ENCODE measurements at regions not wholly inside any gene's neighbourhood (a gene's known extent, or its start where the extent isn't known, plus 50 kb on each side); places are given as distances from the start of the nearest gene placed in this dataset.

- Histone ChIP-seq H3K27me3 (ENCODE audit: insufficient read depth, low read length) (no peaks in the 10 kb centered on the region), H2AFZ (ENCODE audit: low read length) (peak overlapping the region; percentile 69)
Observed at GRCh38 chr6:140980265-140980887, 1152.3 kb upstream of the GJE1 start.

GRCh38 chr6:140979642-140980091, 1153.1 kb upstream of the GJE1 start:
- no peaks in the 10 kb centered on the region for H3K79me2 ChIP-seq (ENCODE audit: insufficient read depth, low read length)
- peak overlapping the region; percentile 51 for H3K4me3 ChIP-seq (ENCODE audit: insufficient read depth, low read length)
- peak overlapping the region; percentile 69 for H2AFZ ChIP-seq (ENCODE audit: low read length)

More at GRCh38 chr6:140980265-140980887, 1152.3 kb upstream of the GJE1 start:
- Histone ChIP-seq H3K79me2 (ENCODE audit: insufficient read depth, low read length) (no peaks in the 10 kb centered on the region), H4K20me1 (ENCODE audit: insufficient read depth, low read length) (no peaks in the 10 kb centered on the region), H3K36me3 (ENCODE audit: insufficient read depth, low read length) (no peaks in the 10 kb centered on the region), H3K27ac (ENCODE audit: low read depth, low read length) (peak overlapping the region; percentile 85), H3K9me3 (ENCODE audit: low read depth, low read length) (no peaks in the 10 kb centered on the region), H3K4me3 (ENCODE audit: insufficient read depth, low read length) (peak overlapping the region; percentile 51), H3K4me2 (ENCODE audit: insufficient read depth, low read length) (peak overlapping the region; percentile 77), H3K4me1 (ENCODE audit: insufficient read depth, low read length) (peaks cover 18% of the 10 kb centered on the region)
- DNase-seq (ENCODE audit: insufficient read length, low spot score, missing footprints): no peak
- peak; percentile 10 for TF ChIP-seq CTCF (IDR thresholded peaks at IDR 0.05; ENCODE audit: extremely low read depth, low read depth, low read length)

GRCh38 chr6:140977403-140977802, 1155.3 kb upstream of the GJE1 start:
- Histone ChIP-seq H3K36me3 (ENCODE audit: insufficient read depth, low read length) (no peaks in the 10 kb centered on the region), H3K4me3 (ENCODE audit: insufficient read depth, low read length) (no peak overlapping the region), H3K9me3 (ENCODE audit: low read depth, low read length) (no peaks in the 10 kb centered on the region), H3K27me3 (ENCODE audit: insufficient read depth, low read length) (no peaks in the 10 kb centered on the region), H3K4me1 (ENCODE audit: insufficient read depth, low read length) (peaks cover 18% of the 10 kb centered on the region), H2AFZ (ENCODE audit: low read length) (no peak overlapping the region), H4K20me1 (ENCODE audit: insufficient read depth, low read length) (no peaks in the 10 kb centered on the region), H3K4me2 (ENCODE audit: insufficient read depth, low read length) (no peak overlapping the region), H3K27ac (ENCODE audit: low read depth, low read length) (no peak overlapping the region), H3K79me2 (ENCODE audit: insufficient read depth, low read length) (no peaks in the 10 kb centered on the region)
- DNase-seq (ENCODE audit: insufficient read length, low spot score, missing footprints): no peak
- TF ChIP-seq CTCF (IDR thresholded peaks at IDR 0.05; ENCODE audit: extremely low read depth, low read depth, low read length): no peak

More at GRCh38 chr6:140979642-140980091, 1153.1 kb upstream of the GJE1 start:
- Histone ChIP-seq H3K4me2 (ENCODE audit: insufficient read depth, low read length) (peak overlapping the region; percentile 77), H3K4me1 (ENCODE audit: insufficient read depth, low read length) (peaks cover 18% of the 10 kb centered on the region), H3K9me3 (ENCODE audit: low read depth, low read length) (no peaks in the 10 kb centered on the region), H3K27ac (ENCODE audit: low read depth, low read length) (peak overlapping the region; percentile 85), H3K27me3 (ENCODE audit: insufficient read depth, low read length) (no peaks in the 10 kb centered on the region), H3K36me3 (ENCODE audit: insufficient read depth, low read length) (no peaks in the 10 kb centered on the region), H4K20me1 (ENCODE audit: insufficient read depth, low read length) (no peaks in the 10 kb centered on the region)
- TF ChIP-seq CTCF (IDR thresholded peaks at IDR 0.05; ENCODE audit: extremely low read depth, low read depth, low read length): no peak
- peak; percentile 44 for DNase-seq (ENCODE audit: insufficient read length, low spot score, missing footprints)

GRCh38 chr6:140976806-140977205, 1155.9 kb upstream of the GJE1 start:
- DNase-seq (ENCODE audit: insufficient read length, low spot score, missing footprints): no peak
- Histone ChIP-seq H3K4me2 (ENCODE audit: insufficient read depth, low read length) (no peak overlapping the region), H3K4me1 (ENCODE audit: insufficient read depth, low read length) (peaks cover 18% of the 10 kb centered on the region), H3K79me2 (ENCODE audit: insufficient read depth, low read length) (no peaks in the 10 kb centered on the region), H3K27me3 (ENCODE audit: insufficient read depth, low read length) (no peaks in the 10 kb centered on the region), H3K27ac (ENCODE audit: low read depth, low read length) (no peak overlapping the region), H4K20me1 (ENCODE audit: insufficient read depth, low read length) (no peaks in the 10 kb centered on the region), H3K4me3 (ENCODE audit: insufficient read depth, low read length) (no peak overlapping the region), H2AFZ (ENCODE audit: low read length) (no peak overlapping the region), H3K36me3 (ENCODE audit: insufficient read depth, low read length) (no peaks in the 10 kb centered on the region), H3K9me3 (ENCODE audit: low read depth, low read length) (no peaks in the 10 kb centered on the region)
- TF ChIP-seq CTCF (IDR thresholded peaks at IDR 0.05; ENCODE audit: extremely low read depth, low read depth, low read length): no peak
